AG04449 (cell line): ENCODE measurements at regions not wholly inside any gene's neighbourhood (a gene's known extent, or its start where the extent isn't known, plus 50 kb on each side); places are given as distances from the start of the nearest gene placed in this dataset.

Experiments
- CTCF ChIA-PET: fragments of 350-600 bp; formaldehyde crosslinking; extraction: SDS; loops from one replicate; lab custom pipeline; 2021; ENCODE audit warnings: antibody characterized with exemption; lab: Yijun Ruan, JAX
- POLR2A ChIA-PET: fragments of 400-600, 350-600 bp; formaldehyde crosslinking; extraction: SDS; loops from one replicate; lab custom pipeline; 2020; ENCODE audit warnings: antibody characterized with exemption, inconsistent platforms; lab: Yijun Ruan, JAX
- DNase-seq: peaks from one replicate; pipeline ENCODE4 v3.0.0-alpha.2; 2010; ENCODE audit warnings: low read depth, low spot score
- H3K4me3 ChIP-seq: 2 replicates; pipeline ENCODE4 v1.5.1; 2011; ENCODE audit warnings: low read depth, mild to moderate bottlenecking, control low read depth, low read length
- TF ChIP-seq, protein P1 (sequence below): IDR thresholded peaks from one replicate; pipeline ENCODE4 v1.5.1; 2011; ENCODE audit warnings: mild to moderate bottlenecking, moderate library complexity, low read length, control low read depth, inconsistent platforms; ENCODE audit not compliant: insufficient read depth; ENCODE audit errors: missing control alignments

- no peak overlapping the region for H3K4me3 ChIP-seq
- ChIA-PET POLR2A (no interaction called here), CTCF (no interaction called here)
- no peak for DNase-seq
- TF ChIP-seq, protein P1, sequence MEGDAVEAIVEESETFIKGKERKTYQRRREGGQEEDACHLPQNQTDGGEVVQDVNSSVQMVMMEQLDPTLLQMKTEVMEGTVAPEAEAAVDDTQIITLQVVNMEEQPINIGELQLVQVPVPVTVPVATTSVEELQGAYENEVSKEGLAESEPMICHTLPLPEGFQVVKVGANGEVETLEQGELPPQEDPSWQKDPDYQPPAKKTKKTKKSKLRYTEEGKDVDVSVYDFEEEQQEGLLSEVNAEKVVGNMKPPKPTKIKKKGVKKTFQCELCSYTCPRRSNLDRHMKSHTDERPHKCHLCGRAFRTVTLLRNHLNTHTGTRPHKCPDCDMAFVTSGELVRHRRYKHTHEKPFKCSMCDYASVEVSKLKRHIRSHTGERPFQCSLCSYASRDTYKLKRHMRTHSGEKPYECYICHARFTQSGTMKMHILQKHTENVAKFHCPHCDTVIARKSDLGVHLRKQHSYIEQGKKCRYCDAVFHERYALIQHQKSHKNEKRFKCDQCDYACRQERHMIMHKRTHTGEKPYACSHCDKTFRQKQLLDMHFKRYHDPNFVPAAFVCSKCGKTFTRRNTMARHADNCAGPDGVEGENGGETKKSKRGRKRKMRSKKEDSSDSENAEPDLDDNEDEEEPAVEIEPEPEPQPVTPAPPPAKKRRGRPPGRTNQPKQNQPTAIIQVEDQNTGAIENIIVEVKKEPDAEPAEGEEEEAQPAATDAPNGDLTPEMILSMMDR, result no peak
These were observed 560.8 kb upstream of the CELF2 start for GRCh38 chr10:10456856-10457255.

- no peak overlapping the region for H3K4me3 ChIP-seq
- ChIA-PET POLR2A (no interaction called here), CTCF (no interaction called here)
- no peak for DNase-seq
- TF ChIP-seq, protein P1, result no peak
These were observed 557.2 kb upstream of the CELF2 start for GRCh38 chr10:10460451-10460850.

DNA sequence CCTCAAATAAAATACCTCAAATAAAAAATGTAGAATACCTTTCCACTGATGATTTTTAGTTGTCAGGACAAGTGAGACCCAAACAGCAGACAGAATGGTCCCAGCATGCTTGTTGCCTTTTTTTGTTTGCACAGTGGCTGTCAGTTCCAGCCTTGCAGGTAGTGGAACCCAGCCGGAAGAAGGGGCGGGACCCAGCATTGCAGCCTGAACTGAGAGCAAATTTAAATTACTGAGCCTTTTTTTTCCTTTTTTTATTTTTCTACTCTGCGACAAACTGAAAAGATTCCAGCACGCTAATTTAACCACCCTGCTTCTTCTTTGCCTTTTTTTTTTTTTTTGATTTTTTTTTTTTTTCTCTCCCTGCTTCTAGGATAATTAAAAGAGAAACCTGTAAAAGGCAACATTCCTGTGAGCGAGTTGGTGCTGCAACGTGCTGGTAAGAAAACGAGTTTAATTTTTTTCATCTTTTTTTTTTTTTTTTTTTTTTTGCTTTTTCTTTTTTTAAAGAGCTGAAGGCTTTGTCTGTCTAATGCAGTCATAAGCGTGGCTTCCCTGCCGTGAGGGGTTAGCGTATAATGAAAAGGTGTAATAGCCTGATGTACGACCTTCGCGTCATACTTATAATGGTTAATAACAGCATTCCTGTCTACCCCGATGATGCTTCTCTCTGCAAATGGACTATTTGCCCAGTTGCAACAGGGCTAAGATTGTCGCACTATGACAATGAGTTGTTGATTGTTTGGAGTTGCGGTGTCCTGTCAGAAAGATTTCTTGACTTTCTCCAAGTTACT lies 555.3 kb upstream of the CELF2 start:
- CTCF ChIA-PET, result no interaction called here
- no peak for DNase-seq

DNA sequence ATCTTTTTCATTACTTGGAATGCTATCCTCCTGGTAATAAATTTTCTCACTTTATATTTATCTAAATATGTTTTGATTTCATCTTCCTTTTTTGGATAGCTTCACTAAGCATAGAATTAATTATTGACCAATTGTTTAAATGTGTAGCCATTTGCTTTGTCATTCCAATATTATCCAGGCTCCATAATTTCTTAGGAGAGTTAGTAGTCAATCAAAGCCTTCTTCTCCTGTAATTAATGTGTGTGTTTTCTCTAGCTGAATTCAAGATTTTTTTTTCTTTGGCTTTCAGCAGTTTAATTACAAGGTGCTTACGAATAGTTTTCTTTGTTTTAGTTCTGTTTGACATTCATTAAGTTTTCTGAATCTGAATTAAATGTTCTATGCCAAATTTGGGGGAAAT lies 545.9 kb upstream of the CELF2 start:
- TF ChIP-seq, protein P1, result no peak
- POLR2A ChIA-PET, result no interaction called here
- DNase-seq, result no peak
- CTCF ChIA-PET, result no interaction called here
- no peak overlapping the region for H3K4me3 ChIP-seq

More for the DNA sequence above, 555.3 kb upstream of the CELF2 start:
- TF ChIP-seq, protein P1, result no peak
- POLR2A ChIA-PET, result no interaction called here
- H3K4me3 ChIP-seq, result no peak overlapping the region

- no peak for DNase-seq
- TF ChIP-seq, protein P1, result no peak
- CTCF ChIA-PET, result no interaction called here
- POLR2A ChIA-PET, result no interaction called here
- no peak overlapping the region for H3K4me3 ChIP-seq
These were observed 541.9 kb upstream of the CELF2 start for GRCh38 chr10:10475812-10476211.

- ChIA-PET CTCF (no interaction called here), POLR2A (no interaction called here)
- TF ChIP-seq, protein P1, result no peak
- no peak for DNase-seq
- H3K4me3 ChIP-seq, result no peak overlapping the region
These were observed 539.8 kb upstream of the CELF2 start for GRCh38 chr10:10477844-10478243.
